ENCODE measurements at regions not wholly inside any gene's neighbourhood (a gene's known extent, or its start where the extent isn't known, plus 50 kb on each side); places are given as distances from the start of the nearest gene placed in this dataset.

GRCh38 chr11:24375351-24375750 is 121.5 kb upstream of the LUZP2 start:
- TF ChIP-seq POLR2A (IDR thresholded peaks at IDR 0.05; ENCODE audit: low read depth, low read length) (no peak), TAF1 (IDR thresholded peaks at IDR 0.05; ENCODE audit: low read depth, low read length) (no peak), POLR2AphosphoS5 (IDR thresholded peaks at IDR 0.05; ENCODE audit: low read depth, low read length) (no peak), PAX5 (IDR thresholded peaks at IDR 0.05; ENCODE audit: insufficient read depth, low read length, severe bottlenecking) (no peak)
